Prostate gland (tissue), 2 donors: ENCODE measurements at regions not wholly inside any gene's neighbourhood (a gene's known extent, or its start where the extent isn't known, plus 50 kb on each side); places are given as distances from the start of the nearest gene placed in this dataset.

Experiments
- POLR2A ChIP-seq: fragments of 450-650 bp; IDR thresholded peaks from one replicate; pipeline ENCODE4 v1.6.1; 2016; ENCODE audit warnings: antibody characterized with exemption, mild to moderate bottlenecking
- POLR2AphosphoS5 ChIP-seq: sonication (generic); formaldehyde crosslinking; IDR thresholded peaks from one replicate; pipeline ENCODE4 v1.6.1; 2017; ENCODE audit warnings: antibody characterized with exemption
- TF ChIP-seq, protein P1 (sequence below), 4 experiments: fragments of 200-600 bp in 2 of 4; fragments of 450-650 bp in 2 of 4; sonication (generic) in 2 of 4; IDR thresholded peaks; 1 replicate in 3 of 4; 2 replicates in 1 of 4; pipeline ENCODE4 v1.5.1; 2016 to 2019; ENCODE audit warnings: antibody characterized with exemption in 4 of 4, mild to moderate bottlenecking in 2 of 4, moderate library complexity in 2 of 4

- TF ChIP-seq, protein P1, sequence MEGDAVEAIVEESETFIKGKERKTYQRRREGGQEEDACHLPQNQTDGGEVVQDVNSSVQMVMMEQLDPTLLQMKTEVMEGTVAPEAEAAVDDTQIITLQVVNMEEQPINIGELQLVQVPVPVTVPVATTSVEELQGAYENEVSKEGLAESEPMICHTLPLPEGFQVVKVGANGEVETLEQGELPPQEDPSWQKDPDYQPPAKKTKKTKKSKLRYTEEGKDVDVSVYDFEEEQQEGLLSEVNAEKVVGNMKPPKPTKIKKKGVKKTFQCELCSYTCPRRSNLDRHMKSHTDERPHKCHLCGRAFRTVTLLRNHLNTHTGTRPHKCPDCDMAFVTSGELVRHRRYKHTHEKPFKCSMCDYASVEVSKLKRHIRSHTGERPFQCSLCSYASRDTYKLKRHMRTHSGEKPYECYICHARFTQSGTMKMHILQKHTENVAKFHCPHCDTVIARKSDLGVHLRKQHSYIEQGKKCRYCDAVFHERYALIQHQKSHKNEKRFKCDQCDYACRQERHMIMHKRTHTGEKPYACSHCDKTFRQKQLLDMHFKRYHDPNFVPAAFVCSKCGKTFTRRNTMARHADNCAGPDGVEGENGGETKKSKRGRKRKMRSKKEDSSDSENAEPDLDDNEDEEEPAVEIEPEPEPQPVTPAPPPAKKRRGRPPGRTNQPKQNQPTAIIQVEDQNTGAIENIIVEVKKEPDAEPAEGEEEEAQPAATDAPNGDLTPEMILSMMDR (IDR thresholded peaks at IDR 0.05), result no peak
- TF ChIP-seq POLR2AphosphoS5, result no peak
- no peak for TF ChIP-seq POLR2A
Measured at GRCh38 chr4:18397681-18398390, 376.3 kb upstream of the LCORL start.
